ENCODE measurements at regions not wholly inside any gene's neighbourhood (a gene's known extent, or its start where the extent isn't known, plus 50 kb on each side); places are given as distances from the start of the nearest gene placed in this dataset.
"Not testable (repeated sequence)": the region's sequence is repeated elsewhere in the genome, so short reads cannot be mapped to it uniquely, and the experiment has no call there.

DNA sequence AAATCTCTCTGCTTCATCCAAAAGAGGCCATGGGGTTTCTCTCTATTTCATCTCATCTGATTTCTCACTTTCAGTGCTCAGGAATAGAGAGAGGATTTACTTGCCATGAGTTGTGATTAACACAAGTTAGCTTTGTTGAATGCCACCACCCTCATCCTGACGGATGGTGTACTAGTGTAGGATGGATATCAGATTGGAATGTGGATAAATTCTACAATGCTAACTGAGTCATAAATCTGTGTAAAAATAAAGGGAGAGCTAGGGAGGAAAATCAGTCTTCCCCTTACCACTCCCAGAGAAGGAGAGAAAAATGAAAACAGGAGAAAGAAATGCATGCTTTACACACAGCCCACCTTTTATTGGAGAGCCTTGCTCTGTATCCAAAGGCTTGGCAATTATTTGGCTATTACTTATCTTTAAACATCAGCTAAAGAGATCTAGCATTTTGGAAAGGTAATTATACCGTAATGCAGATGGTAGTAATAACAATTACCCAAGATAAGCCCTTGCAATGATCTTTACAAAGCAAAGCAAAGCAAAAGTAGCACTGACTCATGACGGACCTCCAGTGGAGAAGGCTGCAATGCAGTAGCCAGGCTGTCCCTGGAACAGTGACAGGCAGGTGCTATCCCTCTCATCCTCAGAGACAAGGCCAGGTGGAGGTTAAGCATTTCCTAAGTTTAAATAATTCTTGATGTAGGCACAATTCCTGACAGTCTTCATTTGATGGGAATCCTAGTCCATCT, 306.3 kb upstream of the PPARGC1A start:
- no peak for DNase-seq

DNA sequence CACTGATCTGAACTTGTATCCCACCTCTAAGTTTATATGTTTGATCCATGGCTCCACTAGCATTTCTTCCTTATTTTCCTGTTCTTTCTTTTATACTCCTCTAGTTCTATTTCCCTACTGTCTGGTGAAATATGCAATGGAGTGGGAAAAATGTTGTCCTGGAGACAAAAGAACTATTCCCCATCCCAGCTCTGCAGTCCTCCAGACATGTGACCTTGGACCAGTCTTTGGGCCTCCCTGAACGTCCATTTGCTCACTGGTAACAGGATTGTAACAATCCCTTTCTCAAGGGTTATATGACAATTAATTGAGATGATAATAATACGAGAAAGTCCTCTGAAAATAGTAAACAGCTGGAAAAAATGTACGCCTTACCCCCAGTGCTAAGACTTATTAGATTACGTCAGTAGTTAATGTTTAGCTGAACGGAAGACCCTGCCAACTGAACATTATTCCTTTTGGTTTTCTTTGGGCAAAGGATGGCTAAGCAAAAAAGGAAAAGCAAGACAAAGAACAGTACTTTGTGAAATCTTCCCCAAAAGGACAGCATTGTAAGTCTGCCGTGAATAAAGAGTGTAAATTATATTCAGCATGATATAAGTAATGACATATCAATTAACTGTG, 302.3 kb upstream of the PPARGC1A start:
- DNase-seq: no peak

DNA sequence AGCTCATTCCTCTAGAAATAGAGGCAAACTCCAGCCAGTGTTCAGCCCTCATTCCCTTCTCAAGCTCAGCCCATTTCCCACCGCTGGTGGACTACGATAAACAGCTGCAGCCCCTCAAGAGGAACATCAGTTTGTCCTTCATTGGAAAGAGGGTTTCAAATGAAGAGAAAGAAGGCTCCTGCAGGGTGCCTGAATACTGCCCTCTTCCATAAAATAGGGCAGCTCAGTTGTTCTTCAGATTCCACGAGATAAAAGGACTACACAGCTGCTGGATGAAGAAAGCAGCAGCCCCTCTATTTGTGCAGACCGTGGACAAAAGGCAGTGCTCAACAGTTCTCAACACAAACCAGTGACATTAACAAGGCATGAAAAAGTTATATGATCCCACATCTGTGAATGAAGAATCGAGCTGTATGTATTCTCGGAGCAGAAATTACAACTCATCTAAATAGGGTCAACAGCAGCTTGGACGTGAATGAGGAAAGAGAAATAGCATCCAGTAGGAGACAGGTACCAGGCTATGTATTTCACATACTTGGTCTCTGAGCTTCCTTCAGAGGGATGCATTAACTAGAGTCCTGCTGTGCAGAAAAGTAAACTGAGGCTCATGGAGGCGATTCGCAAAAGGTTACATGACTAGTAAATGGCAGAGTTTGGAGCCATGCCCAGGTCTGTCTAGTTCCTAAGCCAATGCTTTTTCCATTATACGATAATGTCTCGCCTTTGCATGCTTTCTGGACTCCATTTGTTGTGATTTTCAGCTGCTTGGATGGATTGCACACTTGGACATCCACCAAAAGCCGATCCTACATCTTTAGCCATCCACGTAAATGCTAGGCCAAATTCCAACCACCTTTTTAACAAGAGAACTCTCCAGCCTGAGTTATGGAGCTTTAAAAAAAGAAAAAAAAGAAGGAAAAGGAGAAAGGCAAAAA, 301.2 kb upstream of the PPARGC1A start:
- no peak for DNase-seq

DNA sequence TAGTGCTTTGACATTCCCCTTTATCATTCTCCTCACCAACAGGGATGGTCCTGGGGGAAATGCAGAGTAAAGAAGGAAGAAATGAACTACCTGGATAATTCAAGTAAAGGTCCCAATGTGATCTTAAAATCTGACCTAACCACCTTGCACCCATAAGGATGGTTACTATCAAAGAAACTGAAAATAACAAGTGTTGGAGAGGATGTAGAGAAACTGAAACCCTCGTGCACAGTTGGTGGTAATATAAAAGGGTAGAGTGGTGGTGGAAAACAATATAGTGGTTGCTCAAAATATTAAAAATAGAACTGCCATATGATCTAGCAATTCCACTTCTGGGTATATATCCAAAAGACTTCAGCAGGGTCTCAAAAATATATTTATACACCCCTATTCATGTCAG, 298.6 kb upstream of the PPARGC1A start:
- no peak for DNase-seq

DNA sequence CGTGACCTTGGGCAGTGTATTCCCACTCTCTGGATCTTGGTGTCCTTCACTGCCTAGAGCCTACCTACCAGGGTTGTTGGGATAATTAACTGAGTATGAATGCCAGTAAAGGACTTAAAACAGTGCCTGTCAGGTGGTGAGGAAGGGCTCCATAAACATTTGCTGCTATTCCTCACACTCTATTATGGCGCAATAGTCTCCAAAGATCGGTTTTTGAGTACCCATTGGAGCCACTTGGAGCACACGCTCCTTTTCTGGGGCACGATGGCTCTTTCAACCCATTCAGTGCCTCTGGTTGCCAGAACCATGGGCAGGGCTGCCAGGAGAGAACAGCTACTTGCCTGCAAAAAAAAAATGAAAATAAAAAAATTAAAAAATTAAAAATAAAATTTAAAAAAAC, 296.6 kb upstream of the PPARGC1A start:
- DNase-seq: no peak

DNA sequence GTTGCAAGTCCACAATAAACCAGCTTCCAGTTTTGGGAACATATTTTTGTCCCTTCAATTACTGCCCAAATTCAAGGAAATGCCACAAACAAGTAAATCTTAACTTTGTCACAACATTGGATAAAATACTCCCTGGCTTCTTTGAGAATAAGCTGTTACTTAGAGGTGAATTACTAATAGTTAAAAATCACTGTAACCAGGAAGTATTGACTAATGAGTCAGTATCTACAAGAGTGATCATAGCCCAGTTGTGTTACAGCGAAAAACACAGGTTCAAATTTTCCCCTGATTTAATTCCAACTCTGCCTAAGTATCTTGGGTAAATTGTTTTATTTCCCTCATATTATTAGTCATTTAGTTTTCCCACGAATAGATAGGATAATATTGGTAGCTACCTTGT, 291.2 kb upstream of the PPARGC1A start:
- no peak for DNase-seq

DNA sequence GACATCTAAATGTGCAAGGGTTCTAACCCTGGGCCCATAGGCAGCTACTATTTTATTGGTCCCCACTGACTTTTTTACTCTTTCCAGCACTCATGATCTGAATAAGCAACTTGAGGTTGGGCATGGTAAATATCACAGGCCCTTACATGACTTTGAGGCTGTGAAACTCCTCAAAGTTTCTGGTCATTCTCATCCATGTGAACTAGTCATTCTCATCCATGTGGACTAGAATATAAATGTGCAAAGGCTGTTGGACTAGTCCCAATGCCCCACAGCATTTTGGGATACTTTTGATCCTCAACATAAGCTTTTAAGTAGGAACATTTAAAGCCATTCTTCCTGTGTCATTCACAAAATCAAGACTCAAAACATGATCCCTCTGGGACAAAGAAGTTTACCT, 290.7 kb upstream of the PPARGC1A start:
- no peak for DNase-seq

DNA sequence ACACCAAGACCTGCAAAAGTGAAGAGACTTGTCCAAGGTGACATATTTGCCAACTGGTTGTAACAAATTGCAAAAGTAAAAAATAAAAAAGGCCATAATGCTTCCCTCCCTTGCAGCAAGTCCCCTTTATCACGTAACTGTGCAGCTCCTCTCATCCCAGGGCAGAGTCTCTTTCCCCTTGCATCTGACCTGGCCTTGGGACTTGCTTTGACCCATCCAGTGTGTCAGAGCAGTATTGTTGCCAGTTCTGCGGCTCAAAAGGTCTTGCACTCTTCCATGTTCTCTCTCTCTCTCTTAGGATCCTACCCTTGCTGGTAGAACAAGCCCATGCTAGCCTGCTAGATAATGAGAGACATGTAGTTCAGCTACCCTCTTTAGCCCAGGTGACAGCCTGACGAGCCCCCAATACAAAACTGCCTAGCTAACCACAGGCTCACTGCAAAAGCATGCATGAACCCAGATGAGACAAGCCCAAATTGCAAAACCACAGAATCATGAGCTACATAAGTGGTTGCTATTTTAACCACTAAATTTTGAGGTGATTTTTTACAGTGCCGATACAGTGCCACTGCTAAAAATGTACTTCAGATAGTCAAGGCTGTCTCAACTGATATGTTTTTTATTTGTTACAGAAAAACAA, 289.5 kb upstream of the PPARGC1A start:
- no peak for DNase-seq

DNA sequence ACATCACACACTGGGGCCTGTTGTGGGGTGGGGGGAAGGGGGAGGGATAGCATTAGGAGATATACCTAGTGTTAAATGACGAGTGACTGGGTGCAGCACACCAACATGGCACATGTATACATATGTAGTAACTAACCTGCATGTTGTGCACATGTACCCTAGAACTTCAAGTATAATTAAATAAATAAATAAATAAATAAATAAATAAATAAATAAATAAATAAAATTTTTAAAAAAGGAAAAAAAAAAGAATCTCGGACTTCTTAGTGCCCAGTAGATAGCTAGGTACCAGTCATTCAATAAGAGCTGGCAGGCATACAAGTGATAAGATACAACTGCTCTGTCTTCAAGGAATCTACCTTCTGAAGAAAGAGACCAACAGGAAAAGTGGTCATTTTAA, 287.6 kb upstream of the PPARGC1A start:
- not testable (repeated sequence) for DNase-seq

DNA sequence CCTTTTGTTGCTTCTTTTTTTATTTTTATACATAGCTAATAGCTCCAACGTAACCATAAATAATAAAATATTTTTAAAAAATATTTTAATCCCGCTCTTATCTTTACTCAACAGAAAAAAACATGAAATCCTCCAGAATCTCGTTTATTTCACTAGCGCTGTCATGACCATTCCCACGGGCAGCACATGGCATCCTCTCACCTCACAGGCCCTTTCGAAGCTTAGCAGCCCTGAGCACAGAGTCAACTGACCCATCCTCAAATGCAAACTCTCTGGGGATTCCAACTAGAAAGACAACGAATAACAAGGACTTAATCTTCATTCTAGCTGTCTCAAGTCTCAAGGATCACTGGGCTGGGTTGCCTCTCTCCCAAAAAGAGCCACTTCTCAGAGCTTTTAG, 285.9 kb upstream of the PPARGC1A start:
- no peak for DNase-seq

DNA sequence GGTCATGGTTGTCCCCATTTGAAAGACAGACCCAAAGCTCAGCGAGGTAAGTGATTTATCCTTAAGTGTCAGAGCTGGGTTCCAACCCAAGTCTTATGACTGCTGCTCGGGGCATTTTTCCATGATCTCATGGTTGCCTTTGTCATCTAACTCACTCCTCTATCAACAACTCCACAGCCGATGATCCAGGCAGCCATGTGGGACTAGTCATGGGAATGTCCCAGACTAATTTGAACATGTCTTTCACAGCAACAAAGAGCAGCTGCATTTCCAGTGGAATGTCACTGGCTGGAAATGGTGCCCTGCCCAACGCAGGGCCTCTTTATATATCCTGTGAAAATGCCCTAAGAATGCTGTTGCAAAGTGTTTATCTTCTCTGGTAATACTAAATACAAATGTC, 284.8 kb upstream of the PPARGC1A start:
- no peak for DNase-seq

DNA sequence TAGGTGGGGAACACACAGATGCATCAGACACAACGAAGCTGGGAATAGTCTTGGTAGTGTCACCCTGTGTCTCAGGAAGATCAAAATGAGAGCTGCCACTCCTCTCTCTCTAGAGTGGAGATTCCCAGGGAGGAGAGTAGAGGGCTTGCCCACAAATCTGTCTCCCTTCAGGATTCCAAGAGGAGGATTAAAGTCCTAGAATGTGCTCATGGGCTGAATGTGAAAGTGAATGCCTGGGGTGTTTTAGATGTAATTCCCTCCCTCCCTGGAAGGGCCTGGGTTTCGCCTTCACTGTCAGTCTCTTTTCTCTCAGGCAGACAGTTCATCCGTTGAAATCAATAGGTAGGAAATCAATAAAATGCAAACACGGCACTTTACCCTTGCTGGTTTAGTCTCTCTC, 282.6 kb upstream of the PPARGC1A start:
- DNase-seq: no peak

DNA sequence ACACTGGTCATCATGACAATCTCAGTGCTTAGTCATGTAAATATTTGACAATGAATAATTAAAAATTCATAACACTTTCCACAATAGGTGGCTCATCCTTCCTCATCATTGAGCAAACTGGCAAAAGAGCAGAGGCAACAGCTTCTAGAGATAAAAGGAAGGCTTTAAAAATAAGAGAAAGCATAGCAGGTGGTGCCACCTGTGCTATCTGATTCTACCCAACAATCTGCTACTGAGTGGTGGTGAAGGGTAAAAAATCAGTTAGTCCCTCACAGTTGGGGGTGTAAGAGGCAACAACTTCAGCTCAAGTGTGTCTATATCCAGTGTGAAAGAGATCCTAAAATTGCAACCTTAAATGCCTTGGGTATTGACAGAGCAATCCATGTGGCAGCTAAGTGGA, 280.1 kb upstream of the PPARGC1A start:
- DNase-seq: no peak

DNA sequence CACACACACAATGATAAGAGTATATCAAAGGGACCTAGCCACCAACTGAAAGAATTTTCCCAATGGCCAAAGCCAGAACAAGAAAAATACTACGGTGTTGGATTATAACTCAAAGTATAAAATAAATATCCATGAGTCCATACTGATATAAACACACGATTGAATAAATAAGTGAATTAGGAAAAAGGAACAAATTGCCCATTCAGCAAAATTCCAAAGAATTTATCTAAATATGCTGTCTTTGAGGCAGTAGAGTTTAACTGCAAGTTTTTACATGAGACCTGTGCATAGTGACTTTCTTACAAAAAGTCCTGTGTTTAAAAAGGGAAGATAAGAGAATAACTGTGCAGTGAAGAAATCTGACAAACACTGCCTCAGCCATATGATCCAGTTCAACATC, 278.8 kb upstream of the PPARGC1A start:
- DNase-seq: no peak

DNA sequence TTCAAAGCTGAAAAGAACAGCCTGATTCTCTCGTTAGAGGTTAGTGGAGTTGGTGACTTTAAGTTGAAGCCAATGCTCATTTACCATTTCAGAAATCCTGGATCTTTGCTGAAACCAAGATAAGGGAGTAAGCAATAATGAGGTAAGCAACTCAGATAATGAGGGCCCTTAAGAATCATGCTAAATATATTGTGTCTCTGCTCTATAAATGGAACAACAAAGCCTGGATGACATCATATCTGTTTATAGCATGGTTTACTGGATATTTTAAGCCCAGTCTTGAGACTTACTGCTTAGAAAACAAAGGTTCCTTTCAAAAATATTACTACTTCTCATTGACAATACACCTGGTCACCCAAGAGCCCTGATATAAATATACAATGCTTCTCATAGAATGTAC, 276.7 kb upstream of the PPARGC1A start:
- DNase-seq: no peak

DNA sequence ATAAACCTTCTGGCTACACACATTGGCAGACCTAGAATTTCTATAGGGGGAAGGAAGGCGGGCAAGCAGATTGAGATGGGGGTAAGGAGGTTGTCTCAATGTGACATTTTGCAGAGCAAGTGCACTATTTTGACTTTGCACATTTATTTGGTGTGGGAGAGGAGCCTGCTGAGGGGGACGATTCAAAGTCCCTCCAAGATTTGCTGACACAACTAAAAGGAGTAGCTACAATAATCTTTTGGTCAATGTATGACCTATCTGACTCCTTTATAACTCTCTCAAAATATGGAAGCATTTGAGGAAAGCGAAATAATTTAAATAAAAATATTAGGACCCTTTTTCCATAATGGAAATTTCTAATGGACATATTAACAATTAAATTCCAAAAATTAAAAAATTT, 274.9 kb upstream of the PPARGC1A start:
- DNase-seq: no peak

DNA sequence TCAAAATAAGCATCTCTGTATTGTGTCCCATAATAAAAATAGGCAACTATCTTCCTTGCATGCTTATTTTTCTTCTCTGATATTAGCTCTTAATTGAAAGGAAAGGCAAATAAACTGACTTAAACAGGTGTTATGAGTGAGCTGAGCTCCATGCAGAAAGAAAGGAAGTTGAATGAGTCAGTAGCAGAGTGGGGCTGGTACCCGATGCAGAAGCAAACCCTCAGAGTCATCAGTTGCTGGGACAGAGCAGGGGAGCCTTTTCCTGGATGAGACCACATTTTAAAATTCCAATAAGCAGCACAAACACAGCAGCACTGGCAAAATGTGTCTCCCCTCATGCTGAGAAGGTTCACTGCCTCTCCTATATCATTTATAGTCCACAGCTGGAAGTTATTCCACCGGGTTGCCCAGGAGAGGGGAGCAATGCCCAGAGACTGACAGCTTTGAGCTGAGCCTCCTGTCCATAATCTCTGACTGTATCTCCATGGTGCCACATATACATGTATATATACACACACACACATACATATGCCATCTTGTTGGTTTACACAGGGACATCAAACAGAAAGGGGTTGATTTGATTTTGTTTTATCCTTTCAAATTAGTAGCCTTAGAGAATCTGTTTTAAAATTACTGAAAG, 274.3 kb upstream of the PPARGC1A start:
- DNase-seq: no peak

DNA sequence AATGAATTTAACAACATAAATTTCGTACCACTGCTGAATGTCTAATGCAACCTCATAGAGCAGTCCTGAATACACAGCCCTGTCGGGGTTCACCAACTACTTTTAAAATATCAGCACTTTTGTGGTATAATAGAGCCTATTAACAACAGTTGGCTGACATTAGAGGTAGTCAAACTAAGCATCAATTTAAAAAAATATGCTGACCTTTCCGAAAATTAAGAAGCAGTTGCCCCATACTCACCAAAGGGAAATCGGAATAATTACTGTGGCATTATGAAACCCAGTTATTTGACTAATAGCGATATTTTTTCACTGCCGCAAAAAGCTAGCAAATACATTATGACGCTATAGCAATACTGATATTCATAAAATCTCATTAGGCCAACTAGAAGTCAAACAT, 273.5 kb upstream of the PPARGC1A start:
- DNase-seq: no peak

DNA sequence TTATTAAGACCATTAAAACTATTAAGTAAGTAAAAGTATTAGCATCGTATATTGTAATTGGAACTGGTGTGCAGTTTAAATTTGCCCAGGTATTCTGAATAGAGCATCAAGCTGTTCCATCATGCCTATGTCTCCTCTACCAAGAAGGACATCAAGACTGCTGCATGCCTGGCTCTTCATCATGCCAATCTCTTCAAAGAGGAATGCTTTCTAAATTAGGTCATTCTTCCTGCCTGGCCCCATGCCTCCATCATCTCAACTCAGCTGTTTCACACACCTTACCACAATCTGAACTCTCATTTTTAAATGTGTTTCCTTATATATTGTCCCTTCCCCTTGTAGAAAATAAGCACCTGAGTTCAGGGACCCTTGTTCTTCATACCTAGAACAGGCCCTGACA, 270.5 kb upstream of the PPARGC1A start:
- DNase-seq: no peak

DNA sequence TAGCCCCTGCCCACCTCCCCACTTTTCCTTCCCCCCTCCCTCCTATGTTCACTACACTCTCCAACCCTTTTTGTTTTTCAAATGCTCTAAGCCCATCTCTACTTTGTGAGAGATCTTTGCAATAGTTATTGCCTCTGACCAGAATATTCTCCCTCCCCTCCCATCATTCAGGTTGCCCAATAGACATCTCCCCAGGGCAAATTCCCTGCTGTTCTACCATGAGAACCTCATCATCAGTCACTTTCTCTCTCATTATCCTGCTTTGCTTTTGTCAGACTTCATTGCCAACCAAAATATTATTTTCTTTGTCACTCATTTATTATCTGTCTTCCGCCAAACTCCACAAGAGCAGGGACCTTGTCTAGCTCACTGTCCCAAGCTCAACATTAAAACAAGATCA, 268.2 kb upstream of the PPARGC1A start:
- DNase-seq: no peak

DNA sequence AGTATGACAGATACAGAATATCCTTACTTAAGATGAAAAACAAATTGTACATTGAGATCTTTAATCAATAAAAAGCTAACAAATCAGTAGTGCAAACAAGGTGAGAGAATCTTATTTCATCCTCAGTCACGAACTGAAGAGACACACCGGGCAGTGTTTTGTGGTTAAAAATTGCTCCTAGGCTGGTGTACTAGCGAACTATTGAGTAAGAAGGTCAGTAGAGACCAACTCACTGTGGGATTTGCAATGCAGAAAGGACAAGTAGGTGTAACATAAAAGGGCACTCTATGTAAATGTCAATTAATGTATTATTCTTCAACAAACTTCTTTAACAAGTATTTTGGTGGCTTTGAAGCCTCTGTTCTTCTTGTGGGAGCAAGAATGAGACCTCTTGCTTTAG, 260.2 kb upstream of the PPARGC1A start:
- DNase-seq: no peak

DNA sequence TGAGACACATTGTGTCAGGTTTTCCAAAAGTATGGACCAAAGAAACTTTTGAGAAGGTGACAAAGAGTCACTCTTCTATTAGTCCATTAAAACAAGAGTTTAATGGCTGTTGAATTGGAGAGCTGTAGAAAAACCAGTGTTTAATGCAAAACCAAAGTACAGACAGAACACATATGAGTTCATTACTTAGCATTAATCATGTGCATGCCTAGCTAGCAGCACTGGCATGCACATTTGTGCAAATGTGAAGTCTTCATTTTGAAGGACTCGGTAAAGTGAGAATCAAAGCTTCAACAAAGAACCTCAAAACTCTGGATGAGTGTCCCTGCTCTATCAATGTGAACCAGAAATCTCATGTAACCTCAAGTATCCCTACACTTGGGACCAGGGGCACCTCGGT, 256.3 kb upstream of the PPARGC1A start:
- no peak for DNase-seq

DNA sequence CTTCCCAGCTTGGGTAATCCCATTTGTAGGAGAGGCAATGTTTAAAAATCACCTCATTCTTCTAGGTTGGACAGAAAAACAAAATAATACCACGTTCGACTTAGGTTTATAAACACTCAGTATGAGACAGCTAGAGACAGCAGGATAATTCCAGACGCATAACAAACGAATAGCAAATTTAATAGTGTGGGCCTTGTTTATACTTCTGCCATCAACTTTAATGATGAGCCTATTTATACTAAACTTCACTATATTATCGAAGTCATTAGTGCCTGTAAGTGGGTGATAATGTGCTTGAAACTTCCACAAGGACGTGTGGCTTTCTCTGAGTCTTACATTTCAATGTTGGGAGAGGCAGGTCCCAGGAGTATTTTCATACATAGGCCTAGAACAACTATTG, 255.7 kb upstream of the PPARGC1A start:
- no peak for DNase-seq

Data from hematopoietic multipotent progenitor cell treated with erythropoietin and hydrocortisone succinate and interleukin-3 and kit ligand, for 8 days (in vitro differentiated cells).